Stomach (tissue), 4 donors: ENCODE measurements at regions not wholly inside any gene's neighbourhood (a gene's known extent, or its start where the extent isn't known, plus 50 kb on each side); places are given as distances from the start of the nearest gene placed in this dataset.

Experiments
- CTCF ChIP-seq, 7 experiments: fragments of 450-650 bp in 4 of 7; fragments of 200-600 bp in 3 of 7; sonication (generic) in 3 of 7; IDR thresholded peaks; one replicate each; pipeline ENCODE4 v1.5.1; 2016 to 2019; ENCODE audit warnings: antibody characterized with exemption in 7 of 7, control low read depth in 2 of 7, mild to moderate bottlenecking in 1 of 7
- POLR2A ChIP-seq, 4 donors: fragments of 450-650 bp; IDR thresholded peaks; one replicate each; pipeline ENCODE4 v1.6.1; 2016; ENCODE audit warnings: antibody characterized with exemption in 4 of 4, control low read depth in 2 of 4, mild to moderate bottlenecking in 1 of 4, moderate library complexity in 1 of 4

DNA sequence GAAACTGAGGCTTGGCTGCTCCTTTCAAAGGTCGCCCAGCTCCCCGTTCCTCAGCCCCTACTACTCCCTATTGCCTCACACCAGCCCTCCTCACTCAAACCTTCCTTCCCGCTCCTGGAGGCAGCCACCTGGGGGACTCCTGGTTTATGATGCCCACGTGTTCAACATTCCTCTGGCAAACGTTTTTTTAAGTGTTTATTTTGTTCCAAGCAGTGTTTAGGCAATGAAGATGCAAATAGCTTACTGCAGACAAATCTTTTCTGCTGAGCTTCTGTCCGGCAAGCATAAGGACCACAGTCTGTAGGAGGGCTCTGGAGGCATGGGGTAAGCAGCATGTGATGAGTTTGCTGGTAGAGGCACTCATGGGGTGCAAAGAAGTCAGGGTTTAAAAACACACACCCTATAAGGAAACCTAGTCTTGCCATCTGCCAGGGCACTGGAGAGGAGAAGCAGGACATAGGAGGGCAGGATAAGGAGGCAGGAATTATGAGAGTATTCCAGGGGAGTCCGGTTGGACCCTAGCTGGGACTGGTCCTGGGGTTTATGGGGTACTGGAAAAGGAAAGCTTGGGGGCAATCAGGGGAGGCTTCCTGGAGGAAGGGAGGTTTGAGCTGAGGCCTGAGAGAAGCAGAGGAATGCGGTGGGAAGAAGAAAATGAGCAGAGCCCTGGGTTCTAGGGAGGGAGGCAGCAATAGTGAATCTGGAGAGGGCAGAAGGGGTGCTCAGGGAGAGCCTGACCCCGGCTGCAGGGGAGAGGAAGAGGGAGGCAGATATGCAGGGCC is 123.3 kb downstream of the NCOR2 start:
- TF ChIP-seq CTCF (IDR thresholded peaks at IDR 0.05) (no peak), POLR2A (IDR thresholded peaks at IDR 0.05) (no peak)
